HepG2 (cell line): ENCODE measurements at regions not wholly inside any gene's neighbourhood (a gene's known extent, or its start where the extent isn't known, plus 50 kb on each side); places are given as distances from the start of the nearest gene placed in this dataset.

Source experiments
- ATAC-seq: fragments of 200-7000 bp; cut with Tn5 transposase; 3 replicates; pipeline ENCODE4 v1.9.1; 2020; ENCODE audit warnings: mild to moderate bottlenecking, moderate library complexity
- BruUV-seq: library from RNA; stranded (reverse); fragments of 400-500 nt; replicated peaks from 2 replicates; lab custom pipeline; 2021; lab: Mats Ljungman, UMichigan
- CTCF ChIA-PET: fragments of 300-600 bp; formaldehyde crosslinking; extraction: SDS; loops from one replicate; lab custom pipeline; 2021; ENCODE audit warnings: low total read pairs, inconsistent platforms, low intra/inter-chr PET ratio; lab: Yijun Ruan, JAX
- POLR2A ChIA-PET: fragments of 350-600 bp; sonication (Branson Sonifier 250); formaldehyde crosslinking; loops from one replicate; lab custom pipeline; 2020; ENCODE audit warnings: antibody characterized with exemption, inconsistent platforms; lab: Yijun Ruan, JAX
- DNase-seq: peaks from one replicate; pipeline ENCODE4 v3.0.0-alpha.2; 2015; ENCODE audit warnings: low spot score
- FAIRE-seq: peaks from 3 replicates; lab custom pipeline; 2011; peaks lifted over from hg19 to GRCh38; lab: Jason Lieb, UNC
- H2AFZ ChIP-seq: one replicate; pipeline ENCODE4 v1.6.1; 2011; ENCODE audit warnings: low read length, inconsistent platforms
- H3K27ac ChIP-seq: fragments of 300-600 bp; 3 replicates; pipeline ENCODE4 v1.8.0; 2011; ENCODE audit warnings: mixed run types, mild to moderate bottlenecking, mixed read lengths, low read length, inconsistent platforms; ENCODE audit not compliant: insufficient read depth; ENCODE audit errors: extremely low read length
- H3K27me3 ChIP-seq, 2 experiments: fragments of 200-600 bp in 1 of 2; 2 replicates in 1 of 2; 3 replicates in 1 of 2; pipeline versions ENCODE4 v1.6.0 to v1.8.0; 2011; ENCODE audit warnings: low read length in 2 of 2, mild to moderate bottlenecking in 2 of 2, moderate library complexity in 2 of 2, inconsistent platforms in 1 of 2; ENCODE audit not compliant: insufficient read depth in 2 of 2, control insufficient read depth in 1 of 2
- H3K36me3 ChIP-seq, 2 experiments: fragments of 200-600 bp in 1 of 2; replicated peaks in 1 of 2; 2 replicates in 1 of 2; 3 replicates in 1 of 2; pipeline versions ENCODE4 v1.5.1 to v1.8.0; 2011; ENCODE audit warnings: low read length in 2 of 2, inconsistent platforms in 1 of 2; ENCODE audit not compliant: insufficient read depth in 2 of 2, control insufficient read depth in 1 of 2
- H3K4me1 ChIP-seq: 2 replicates; pipeline ENCODE4 v1.5.1; 2012; ENCODE audit warnings: low read length, inconsistent platforms; ENCODE audit not compliant: insufficient read depth
- H3K4me2 ChIP-seq: 2 replicates; pipeline ENCODE4 v1.6.0; 2011; ENCODE audit warnings: low read depth, low read length, inconsistent platforms
- H3K4me3 ChIP-seq, 3 experiments: fragments of 200-600 bp in 1 of 3; sonication (generic), shearing (Covaris generic) in 1 of 3; replicated peaks in 1 of 3; 2 replicates each; pipeline ENCODE4 v1.5.1; 2011 to 2016; ENCODE audit warnings: low read length in 3 of 3, inconsistent platforms in 2 of 3, low read depth in 2 of 3, mild to moderate bottlenecking in 2 of 3, control low read depth in 1 of 3, mixed read lengths in 1 of 3; ENCODE audit not compliant: insufficient read depth in 1 of 3
- H3K79me2 ChIP-seq: one replicate; pipeline ENCODE4 v1.6.1; 2011; ENCODE audit warnings: low read length, inconsistent platforms; ENCODE audit not compliant: insufficient read depth
- H3K9ac ChIP-seq: 2 replicates; pipeline ENCODE4 v1.6.0; 2011; ENCODE audit warnings: mild to moderate bottlenecking, low read depth, low read length, inconsistent platforms; ENCODE audit not compliant: insufficient read depth
- H3K9me3 ChIP-seq: 2 replicates; pipeline ENCODE4 v1.5.1; 2012; ENCODE audit warnings: mild to moderate bottlenecking, low read length
- H4K20me1 ChIP-seq: 2 replicates; pipeline ENCODE4 v1.6.0; 2011; ENCODE audit warnings: inconsistent platforms, mild to moderate bottlenecking, low read length, moderate library complexity; ENCODE audit not compliant: insufficient read depth
- NCOA2 ChIP-seq: sonication (generic); formaldehyde crosslinking; IDR thresholded peaks from 2 replicates; pipeline ENCODE4 v1.8.0; 2022; ENCODE audit warnings: inconsistent platforms
- RBM22 ChIP-seq: fragments of 200-400 bp; formaldehyde crosslinking; optimal IDR thresholded peaks from 2 replicates; pipeline ENCODE3; 2017; ENCODE audit warnings: mild to moderate bottlenecking, low read length, moderate library complexity
- RXRA ChIP-seq: sonication (generic); formaldehyde crosslinking; IDR thresholded peaks from 2 replicates; pipeline ENCODE4 v1.5.1; 2020; ENCODE audit warnings: missing genetic modification reagents
- ZBTB33 ChIP-seq: sonication (generic); formaldehyde crosslinking; IDR thresholded peaks from 2 replicates; pipeline ENCODE4 v1.4.0; 2020; ENCODE audit warnings: missing genetic modification reagents
- ZNF263 ChIP-seq: sonication (generic); formaldehyde crosslinking; IDR thresholded peaks from 2 replicates; pipeline ENCODE4 v1.4.0; 2020; ENCODE audit warnings: missing genetic modification reagents
- ZNF687 ChIP-seq: sonication (generic); formaldehyde crosslinking; IDR thresholded peaks from 2 replicates; pipeline ENCODE4 v1.5.1; 2020; ENCODE audit warnings: mild to moderate bottlenecking, missing genetic modification reagents, moderate library complexity
- WGBS: methylation state at CpG from one replicate; pipeline ENCODE4 v1.1.6; 2017; ENCODE audit warnings: low lambda C conversion rate; 5-methylcytosine and 5-hydroxymethylcytosine counted together
- in situ Hi-C: cut with HindIII; loops from 2 replicates; pipeline ENCODE4 v1.10.0; 2017; ENCODE audit warnings: low pct_unique_long_range_greater_than_20kb; ENCODE audit not compliant: extremely low pct_ligation_motif_present
- intact Hi-C: fragments of 100-400 bp; cut with micrococcal nuclease; formaldehyde crosslinking; loops from one replicate; pipeline ENCODE4 v1.10.0; 2022; ENCODE audit not compliant: unreplicated experiment

GRCh38 chr7:130886438-130887135 is 152.6 kb upstream of the KLF14 start:
- TF ChIP-seq RXRA (CRISPR knock-in tag) (0 out of 2 replicates have a peak, but pooled peaks have one; percentile 28), ZNF263 (CRISPR knock-in tag) (no peak), ZBTB33 (CRISPR knock-in tag) (peak; percentile 84), NCOA2 (CRISPR knock-in tag) (no peak), ZNF687 (peak; percentile 31; the same call in 1 of the 2 replicates), RBM22 (peak; percentile 68)
- DNase-seq (no peak), FAIRE-seq (no peak), ATAC-seq (no peak)
- Histone ChIP-seq H3K4me2 (no peak overlapping the region), H3K4me1 (peaks cover 76% of the 10 kb centered on the region), H3K4me3 (no peak overlapping the region), H3K9me3 (no peaks in the 10 kb centered on the region), H4K20me1 (peaks cover 6% of the 10 kb centered on the region; the same call in 1 of the 2 replicates), H3K9ac (no peak overlapping the region), H3K27me3 (no peaks in the 10 kb centered on the region), H3K36me3 (peaks cover 17 to 74% of the 10 kb centered on the region in 2 experiments), H3K27ac (peak overlapping the region; percentile 13), H3K79me2 (peaks cover 70% of the 10 kb centered on the region), H2AFZ (no peak overlapping the region)
- 83% methylated on average over 6 of the region's 10 CpGs for WGBS
- intact Hi-C loops (no loop called here), in situ Hi-C loops (no loop called here)
- ChIA-PET CTCF (no interaction called here), POLR2A (interaction anchor here (2.0 to 2.2 kb wide), 2 partner anchors 8 to 18 kb away, joined by 8 to 10 read pairs; no protein-coding TSS in a partner anchor)
- BruUV-seq: no TSS peak
